Midbrain (tissue), 1 donor: ENCODE measurements at regions not wholly inside any gene's neighbourhood (a gene's known extent, or its start where the extent isn't known, plus 50 kb on each side); places are given as distances from the start of the nearest gene placed in this dataset.
"Not testable (repeated sequence)": the region's sequence is repeated elsewhere in the genome, so short reads cannot be mapped to it uniquely, and the experiment has no call there.

Source experiments
- DNase-seq: peaks from one replicate; lab custom pipeline; 2025; lab: John Stamatoyannopoulos, UW

- no peak for DNase-seq
These were observed 51.1 kb upstream of the NUDT6 start for GRCh38 chr4:122973465-122973864.

DNA sequence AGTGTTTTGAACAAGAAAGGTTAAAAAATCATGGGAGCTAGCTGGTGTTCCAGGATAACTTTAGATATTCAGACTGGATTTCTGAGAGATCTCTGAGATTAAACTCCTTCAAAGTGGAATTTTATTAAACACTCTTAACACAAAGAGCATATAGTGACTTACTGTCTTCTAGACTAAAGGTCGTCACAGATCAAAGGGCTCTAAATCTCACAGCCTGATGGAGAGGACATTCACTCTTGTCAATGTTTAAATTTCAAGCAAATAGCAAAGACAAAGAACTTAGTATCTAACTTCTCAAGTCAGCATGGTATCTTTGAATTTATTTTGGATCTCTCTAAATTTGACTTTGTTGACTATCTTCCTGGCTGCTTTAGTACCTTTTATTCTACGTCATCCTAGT is 53.7 kb upstream of the NUDT6 start:
- DNase-seq = no peak

- DNase-seq = no peak
These were observed 54.7 kb upstream of the NUDT6 start for GRCh38 chr4:122977103-122977502.

DNA sequence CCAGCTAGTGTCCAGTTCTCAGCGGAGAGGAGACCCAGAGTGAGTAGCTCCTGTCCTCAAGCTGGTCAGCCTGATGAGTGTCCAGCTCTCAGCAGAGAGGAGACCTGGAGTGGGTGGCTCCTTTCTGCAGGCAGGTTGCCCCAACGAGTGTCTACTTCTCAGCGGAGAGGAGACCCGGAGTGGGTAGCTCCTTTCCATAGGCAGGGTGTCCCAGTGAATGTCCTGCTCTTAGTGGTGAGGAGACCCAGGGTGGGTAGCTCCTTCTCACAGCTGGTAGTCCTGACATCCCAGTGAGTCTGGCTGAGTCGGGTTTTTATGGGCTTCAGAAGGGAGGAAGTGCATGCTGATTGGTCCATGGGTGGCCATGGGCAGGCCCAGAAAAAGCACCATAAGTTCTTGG is 55.7 kb upstream of the NUDT6 start:
- no peak for DNase-seq

GRCh38 chr4:122978789-122979188 is 56.4 kb upstream of the NUDT6 start:
- DNase-seq = no peak

DNA sequence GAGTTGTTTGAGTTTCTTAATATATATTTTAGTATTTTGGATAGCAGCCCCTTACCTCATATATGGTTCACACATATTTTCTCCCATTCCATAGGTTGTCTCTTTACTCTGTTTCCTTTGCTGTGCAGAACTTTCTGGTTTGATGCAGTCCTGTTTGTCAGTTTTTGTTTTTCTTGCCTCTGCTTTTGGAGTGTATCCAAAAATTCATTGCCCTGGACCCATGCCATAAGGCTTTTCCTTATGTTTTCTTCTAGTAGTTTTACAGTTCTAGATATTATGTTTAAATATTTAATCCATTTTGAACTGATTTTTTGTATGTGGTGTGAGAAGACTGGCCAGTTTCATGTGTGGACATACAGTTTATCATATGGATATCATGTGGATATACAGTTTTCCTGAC is 58.5 kb upstream of the NUDT6 start:
- DNase-seq = no peak

DNA sequence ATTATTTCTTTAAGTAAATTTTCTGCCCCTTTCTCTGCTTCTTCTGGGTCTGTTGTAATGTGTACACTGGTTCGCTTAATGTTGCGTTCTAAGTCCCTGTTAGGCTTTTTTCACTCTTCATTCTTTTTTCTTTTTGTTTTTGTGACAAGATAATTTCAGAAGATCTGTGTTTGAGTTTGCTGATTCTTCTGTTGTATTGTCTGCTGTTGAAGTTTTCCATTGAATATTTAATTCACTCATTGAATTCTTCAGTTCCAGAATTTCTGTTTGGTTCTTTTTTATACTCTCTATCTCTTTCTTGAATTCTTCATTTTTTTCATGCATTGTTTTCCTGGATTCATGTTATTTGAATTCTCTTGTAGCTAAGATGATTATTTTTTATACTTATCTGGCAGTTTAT is 66.3 kb upstream of the NUDT6 start:
- DNase-seq = no peak

- DNase-seq = no peak
These were observed 68.5 kb upstream of the NUDT6 start for GRCh38 chr4:122990891-122991290.

DNA sequence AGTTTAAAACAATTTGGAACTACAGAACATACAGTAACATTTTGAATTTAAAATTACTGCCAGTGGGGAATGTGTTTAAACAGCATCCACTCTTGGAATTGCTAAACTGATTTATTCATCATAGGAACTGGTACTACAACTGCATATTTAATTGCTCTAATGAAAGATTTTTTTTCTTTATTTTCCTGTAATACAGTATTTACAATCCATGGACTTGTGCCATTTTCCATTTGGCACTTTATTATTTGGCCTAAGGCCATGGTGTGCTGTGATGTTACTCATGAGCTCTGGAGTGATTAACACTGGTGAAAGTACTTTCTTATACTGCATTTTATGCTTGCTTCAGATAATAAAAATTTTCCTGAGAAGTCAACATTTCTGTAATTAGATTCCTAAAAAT is 69.7 kb upstream of the NUDT6 start:
- no peak for DNase-seq

DNA sequence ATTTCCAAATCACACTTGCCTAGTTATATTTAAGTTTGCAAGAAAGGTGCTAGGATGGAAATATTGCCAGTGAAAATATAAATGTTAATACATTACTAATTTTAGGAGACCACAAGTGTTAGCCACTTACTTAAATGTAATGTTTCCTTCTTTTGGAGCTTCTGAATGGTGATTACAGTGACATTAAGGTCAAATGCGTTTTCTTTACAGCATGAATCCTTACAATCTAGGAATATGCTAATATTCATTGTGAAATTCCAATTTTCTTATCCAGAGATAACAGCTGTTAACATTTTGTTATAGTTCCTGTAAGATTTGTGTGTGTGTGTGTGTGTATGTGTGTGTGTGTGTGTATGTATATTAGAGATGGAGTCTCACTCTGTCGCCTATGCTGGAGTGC is 70.2 kb upstream of the NUDT6 start:
- no peak for DNase-seq

DNA sequence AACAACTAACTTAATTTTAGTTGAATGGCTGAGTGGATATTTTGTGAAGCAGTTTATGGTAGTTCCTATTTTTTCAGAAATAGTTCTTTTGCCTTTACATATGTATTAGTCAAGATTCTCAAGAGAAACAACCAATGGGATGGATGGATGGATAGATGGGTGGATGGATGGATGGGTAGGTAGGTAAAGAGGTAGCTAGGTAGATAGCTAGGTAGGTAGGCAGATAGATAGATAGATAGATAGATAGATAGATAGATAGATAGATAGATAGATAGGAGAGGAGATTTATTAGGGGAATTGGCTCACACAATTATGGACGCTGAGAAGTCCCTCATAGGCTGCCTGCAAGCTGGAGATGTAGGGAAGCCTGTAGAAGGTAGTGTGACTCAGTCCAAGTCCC is 74.0 kb upstream of the NUDT6 start:
- DNase-seq = no peak

- no peak for DNase-seq
These were observed 75.2 kb upstream of the NUDT6 start for GRCh38 chr4:122997463-122998101.

- not testable (repeated sequence) for DNase-seq
These were observed 81.7 kb upstream of the NUDT6 start for GRCh38 chr4:123004079-123004478.

GRCh38 chr4:123005126-123005525 is 82.7 kb upstream of the NUDT6 start:
- DNase-seq = not testable (repeated sequence)

DNA sequence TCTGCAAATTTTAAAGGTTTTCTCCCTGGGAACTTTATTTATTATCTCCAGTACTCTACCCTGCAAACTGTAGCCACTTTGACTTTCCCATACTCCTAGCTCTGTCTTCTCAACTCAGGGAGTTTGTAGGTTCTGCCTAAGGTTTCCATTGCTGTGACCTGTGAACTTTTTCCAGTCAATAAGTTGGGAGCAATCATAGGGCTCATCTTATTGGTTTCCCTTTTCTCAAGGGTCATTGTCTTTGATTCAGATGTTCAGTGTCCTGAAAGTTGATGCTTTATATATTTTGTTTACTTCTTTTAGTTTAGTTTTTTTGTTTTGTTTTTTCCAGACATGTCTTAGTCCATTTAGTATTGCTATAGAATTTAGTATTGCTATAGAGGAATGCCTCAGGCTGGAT is 85.3 kb upstream of the NUDT6 start:
- no peak for DNase-seq

DNA sequence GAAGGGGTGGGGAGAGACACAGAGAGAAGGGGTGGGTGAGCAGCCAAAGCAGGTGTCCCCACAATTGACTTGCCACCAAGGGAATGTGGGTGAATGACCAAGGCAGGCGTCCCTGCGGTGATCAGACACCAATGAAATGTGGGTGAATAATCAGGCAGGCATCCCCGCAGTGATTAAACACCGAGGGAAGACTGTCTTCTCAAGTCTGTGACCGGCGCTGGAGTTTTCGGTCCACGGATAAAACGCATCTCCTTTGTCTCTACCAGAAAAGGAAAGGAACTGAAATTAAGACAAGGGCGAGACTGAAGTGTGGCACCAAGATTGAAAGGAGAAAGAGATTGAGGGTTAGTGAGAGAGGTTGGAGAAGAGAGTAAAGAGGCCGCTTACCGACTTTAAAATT is 90.0 kb upstream of the NUDT6 start:
- not testable (repeated sequence) for DNase-seq

DNA sequence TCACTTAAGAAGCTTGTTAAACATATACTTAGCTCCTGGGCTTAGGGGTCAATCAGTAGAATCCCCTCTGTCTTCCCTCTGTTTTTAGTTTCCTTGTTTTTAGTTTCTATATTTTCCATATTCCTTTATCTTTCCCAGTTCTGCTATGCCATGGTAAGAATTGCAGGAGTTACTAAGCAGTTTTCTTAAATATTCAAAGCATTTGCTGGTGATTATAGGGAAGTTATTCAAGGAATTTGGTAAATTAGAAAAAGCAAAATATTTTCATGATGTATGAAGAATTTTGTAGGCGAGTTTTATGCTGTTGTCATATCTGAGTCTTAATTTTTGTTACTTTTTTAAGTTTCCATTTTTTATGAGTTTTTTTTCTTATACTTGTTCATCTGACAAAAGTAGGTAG is 91.6 kb upstream of the NUDT6 start:
- DNase-seq = no peak

- DNase-seq = no peak
These were observed 94.7 kb upstream of the NUDT6 start for GRCh38 chr4:123017078-123017477.

DNA sequence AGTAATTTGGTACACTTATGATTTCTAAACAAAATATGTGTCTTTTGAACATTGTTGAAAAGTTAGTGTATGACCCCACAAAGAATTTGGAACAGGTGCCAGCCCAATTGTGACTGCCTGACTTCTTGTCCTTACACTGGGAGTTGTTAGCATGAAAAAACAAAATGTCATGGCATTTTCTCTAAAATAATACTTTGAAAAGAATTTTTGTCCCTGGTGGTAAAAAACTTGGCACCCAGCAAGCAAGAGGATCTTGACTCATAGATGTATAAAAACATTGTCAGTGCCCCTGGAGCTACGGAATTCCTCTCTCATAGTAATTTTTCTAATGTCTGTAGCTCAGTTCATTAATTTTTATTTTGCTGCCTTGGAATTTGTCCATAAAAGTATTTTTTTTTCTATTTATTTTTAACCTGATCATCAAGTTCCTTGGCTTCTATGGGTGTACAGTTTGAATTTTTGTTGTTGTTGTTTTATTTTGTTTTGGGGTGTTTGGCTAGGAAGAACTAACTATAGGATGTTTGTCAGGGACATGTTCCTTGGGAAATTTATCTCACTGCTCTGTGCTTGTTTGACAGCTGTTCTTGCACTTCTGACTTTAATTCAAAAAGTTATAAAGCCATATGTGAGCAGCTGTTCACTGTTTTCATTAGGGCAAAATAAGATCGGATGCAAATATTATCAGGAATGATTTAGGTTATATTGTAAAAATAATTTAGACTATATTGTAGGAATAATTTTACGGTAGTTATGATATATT is 95.4 kb upstream of the NUDT6 start:
- DNase-seq = no peak

- DNase-seq = no peak
These were observed 96.0 kb upstream of the NUDT6 start for GRCh38 chr4:123018396-123018775.

- DNase-seq = no peak
These were observed 97.9 kb upstream of the NUDT6 start for GRCh38 chr4:123020285-123020684.

- no peak for DNase-seq
These were observed 101.2 kb upstream of the NUDT6 start for GRCh38 chr4:123023647-123024046.

- no peak for DNase-seq
These were observed 102.3 kb upstream of the NUDT6 start for GRCh38 chr4:123024710-123025109.

DNA sequence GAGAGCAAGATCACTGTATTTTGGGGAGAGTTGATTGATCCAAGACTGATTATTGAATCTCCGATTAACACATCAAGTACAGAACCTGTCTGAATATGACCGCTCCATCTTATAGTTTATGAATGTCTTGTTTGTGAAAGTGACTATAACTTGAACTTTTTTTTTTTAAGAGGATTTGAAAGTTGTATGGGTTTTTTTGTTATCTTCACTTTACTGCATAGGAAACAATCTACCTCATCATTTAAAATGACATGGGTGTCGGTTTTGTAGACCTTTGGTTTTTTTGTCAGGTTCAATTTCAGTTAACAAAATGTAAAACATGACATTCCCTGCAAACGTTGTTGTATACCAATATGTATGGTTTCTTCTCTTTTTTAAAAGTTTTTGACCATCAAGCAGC is 103.0 kb upstream of the NUDT6 start:
- no peak for DNase-seq
